ENCODE measurements at regions not wholly inside any gene's neighbourhood (a gene's known extent, or its start where the extent isn't known, plus 50 kb on each side); places are given as distances from the start of the nearest gene placed in this dataset.

- TF ChIP-seq, protein P1, sequence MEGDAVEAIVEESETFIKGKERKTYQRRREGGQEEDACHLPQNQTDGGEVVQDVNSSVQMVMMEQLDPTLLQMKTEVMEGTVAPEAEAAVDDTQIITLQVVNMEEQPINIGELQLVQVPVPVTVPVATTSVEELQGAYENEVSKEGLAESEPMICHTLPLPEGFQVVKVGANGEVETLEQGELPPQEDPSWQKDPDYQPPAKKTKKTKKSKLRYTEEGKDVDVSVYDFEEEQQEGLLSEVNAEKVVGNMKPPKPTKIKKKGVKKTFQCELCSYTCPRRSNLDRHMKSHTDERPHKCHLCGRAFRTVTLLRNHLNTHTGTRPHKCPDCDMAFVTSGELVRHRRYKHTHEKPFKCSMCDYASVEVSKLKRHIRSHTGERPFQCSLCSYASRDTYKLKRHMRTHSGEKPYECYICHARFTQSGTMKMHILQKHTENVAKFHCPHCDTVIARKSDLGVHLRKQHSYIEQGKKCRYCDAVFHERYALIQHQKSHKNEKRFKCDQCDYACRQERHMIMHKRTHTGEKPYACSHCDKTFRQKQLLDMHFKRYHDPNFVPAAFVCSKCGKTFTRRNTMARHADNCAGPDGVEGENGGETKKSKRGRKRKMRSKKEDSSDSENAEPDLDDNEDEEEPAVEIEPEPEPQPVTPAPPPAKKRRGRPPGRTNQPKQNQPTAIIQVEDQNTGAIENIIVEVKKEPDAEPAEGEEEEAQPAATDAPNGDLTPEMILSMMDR (conservative IDR thresholded peaks at IDR 0.05): no peak
- no peak for TF ChIP-seq ZFX (IDR thresholded peaks at IDR 0.05)
Measured at GRCh38 chr7:88399036-88399435, 92.3 kb upstream of the STEAP4 start.
